OCI-LY7 (cell line): ENCODE measurements at regions not wholly inside any gene's neighbourhood (a gene's known extent, or its start where the extent isn't known, plus 50 kb on each side); places are given as distances from the start of the nearest gene placed in this dataset.

Experiments
- BruUV-seq: library from RNA; stranded (reverse); fragments of 400-500 nt; replicated peaks from 2 replicates; lab custom pipeline; 2021; lab: Mats Ljungman, UMichigan
- CTCF ChIA-PET: fragments of 300-600 bp; sonication (Branson Sonifier 250); formaldehyde crosslinking; loops from one replicate; lab custom pipeline; 2022; ENCODE audit warnings: antibody characterized with exemption; ENCODE audit not compliant: unreplicated experiment; lab: Charles Lee
- POLR2A ChIA-PET: fragments of 300-600 bp; sonication (Branson Sonifier 250); formaldehyde crosslinking; loops from one replicate; lab custom pipeline; 2022; ENCODE audit warnings: antibody characterized with exemption; lab: Charles Lee
- DNase-seq: peaks from one replicate; pipeline ENCODE4 v3.0.0-alpha.2; 2015; ENCODE audit warnings: low spot score
- H2AFZ ChIP-seq: fragments of 200-600 bp; sonication (generic), shearing (Covaris generic); 2 replicates; pipeline ENCODE4 v1.6.1; 2014; ENCODE audit warnings: mild to moderate bottlenecking, antibody characterized with exemption, low read length, moderate library complexity
- H3K27ac ChIP-seq: fragments of 200-600 bp; sonication (generic); 2 replicates; pipeline ENCODE4 v1.5.1; 2014; ENCODE audit warnings: mixed run types, low read depth, mild to moderate bottlenecking, moderate library complexity, low read length, inconsistent platforms; ENCODE audit not compliant: poor library complexity, severe bottlenecking
- H3K36me3 ChIP-seq: fragments of 200-600 bp; sonication (generic); 2 replicates; pipeline ENCODE4 v1.6.1; 2014; ENCODE audit warnings: mild to moderate bottlenecking, antibody characterized with exemption, low read length, moderate library complexity, mixed read lengths; ENCODE audit not compliant: insufficient read depth
- H3K4me1 ChIP-seq: fragments of 200-600 bp; sonication (generic); 2 replicates; pipeline ENCODE4 v1.5.1; 2014; ENCODE audit warnings: mild to moderate bottlenecking, low read length; ENCODE audit not compliant: insufficient read depth, poor library complexity, severe bottlenecking
- H3K4me2 ChIP-seq: fragments of 200-600 bp; sonication (generic); 2 replicates; pipeline ENCODE4 v1.6.1; 2014; ENCODE audit warnings: mild to moderate bottlenecking, low read length
- H3K4me3 ChIP-seq: fragments of 200-600 bp; sonication (generic); 2 replicates; pipeline ENCODE4 v1.5.1; 2014; ENCODE audit warnings: mild to moderate bottlenecking, low read depth, low read length; ENCODE audit not compliant: poor library complexity, severe bottlenecking
- H3K79me2 ChIP-seq: fragments of 200-600 bp; sonication (generic); 2 replicates; pipeline ENCODE4 v1.6.1; 2016; ENCODE audit warnings: low read depth, mild to moderate bottlenecking, low read length, moderate library complexity, mixed read lengths; ENCODE audit not compliant: insufficient read depth
- H3K9me2 ChIP-seq: fragments of 200-600 bp; sonication (generic); 2 replicates; pipeline ENCODE4 v1.6.1; 2016; ENCODE audit warnings: mild to moderate bottlenecking, low read length, mixed read lengths; ENCODE audit not compliant: insufficient read depth
- H3K9me3 ChIP-seq: fragments of 200-600 bp; sonication (generic); 2 replicates; pipeline ENCODE4 v1.6.1; 2014; ENCODE audit warnings: mild to moderate bottlenecking, mixed run types, low read length, mixed read lengths
- H4K20me1 ChIP-seq: fragments of 200-600 bp; sonication (generic); 2 replicates; pipeline ENCODE4 v1.6.1; 2014; ENCODE audit warnings: mild to moderate bottlenecking, antibody characterized with exemption, low read length, moderate library complexity, mixed read lengths; ENCODE audit not compliant: insufficient read depth
- EZH2phosphoT487 ChIP-seq: fragments of 200-600 bp; sonication (generic); IDR thresholded peaks from 2 replicates; pipeline ENCODE4 v1.6.1; 2018; ENCODE audit warnings: low read depth, borderline replicate concordance, mild to moderate bottlenecking, mixed run types, antibody characterized with exemption, low read length, moderate library complexity, mixed read lengths
- intact Hi-C: fragments of 100-400 bp; cut with micrococcal nuclease; formaldehyde crosslinking; loops from one replicate; pipeline ENCODE4 v1.10.0; 2022; ENCODE audit not compliant: unreplicated experiment
- TF ChIP-seq, protein P1 (sequence below): fragments of 200-600 bp; sonication (generic); conservative IDR thresholded peaks from 2 replicates; pipeline ENCODE4 v1.5.1; 2014; ENCODE audit warnings: mild to moderate bottlenecking, antibody characterized with exemption, low read length, moderate library complexity, mixed read lengths

DNA sequence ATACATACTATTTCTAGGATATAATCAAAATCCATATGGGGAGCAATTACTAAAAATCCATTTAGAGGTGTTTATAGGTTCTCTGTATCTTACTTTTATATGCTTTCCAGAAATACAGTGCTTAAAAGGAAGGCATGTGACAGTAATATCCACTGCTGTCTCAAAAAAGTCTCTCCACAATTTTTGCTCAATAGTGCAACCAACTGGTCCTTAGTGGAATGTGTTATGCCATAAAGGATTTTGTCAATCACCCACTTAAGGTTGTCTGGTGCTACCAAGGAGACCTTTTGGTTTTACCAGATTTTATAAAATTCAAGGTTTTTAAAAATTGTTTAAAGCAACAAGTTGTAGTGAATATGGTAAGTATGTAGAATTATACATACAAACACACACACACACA is 328.5 kb upstream of the DSEL start:
- TF ChIP-seq, protein P1, sequence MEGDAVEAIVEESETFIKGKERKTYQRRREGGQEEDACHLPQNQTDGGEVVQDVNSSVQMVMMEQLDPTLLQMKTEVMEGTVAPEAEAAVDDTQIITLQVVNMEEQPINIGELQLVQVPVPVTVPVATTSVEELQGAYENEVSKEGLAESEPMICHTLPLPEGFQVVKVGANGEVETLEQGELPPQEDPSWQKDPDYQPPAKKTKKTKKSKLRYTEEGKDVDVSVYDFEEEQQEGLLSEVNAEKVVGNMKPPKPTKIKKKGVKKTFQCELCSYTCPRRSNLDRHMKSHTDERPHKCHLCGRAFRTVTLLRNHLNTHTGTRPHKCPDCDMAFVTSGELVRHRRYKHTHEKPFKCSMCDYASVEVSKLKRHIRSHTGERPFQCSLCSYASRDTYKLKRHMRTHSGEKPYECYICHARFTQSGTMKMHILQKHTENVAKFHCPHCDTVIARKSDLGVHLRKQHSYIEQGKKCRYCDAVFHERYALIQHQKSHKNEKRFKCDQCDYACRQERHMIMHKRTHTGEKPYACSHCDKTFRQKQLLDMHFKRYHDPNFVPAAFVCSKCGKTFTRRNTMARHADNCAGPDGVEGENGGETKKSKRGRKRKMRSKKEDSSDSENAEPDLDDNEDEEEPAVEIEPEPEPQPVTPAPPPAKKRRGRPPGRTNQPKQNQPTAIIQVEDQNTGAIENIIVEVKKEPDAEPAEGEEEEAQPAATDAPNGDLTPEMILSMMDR, result no peak
- TF ChIP-seq EZH2phosphoT487, result no peak
- no TSS peak for BruUV-seq
- H3K4me1 ChIP-seq, result no peaks in the 10 kb centered on the region
- no peak for DNase-seq
- POLR2A ChIA-PET, result interaction anchor here (0.5 kb wide), 1 partner anchor 56 kb away, joined by 3 read pairs; no protein-coding TSS in a partner anchor
- intact Hi-C loops, result no loop called here
- H3K4me2 ChIP-seq, result no peak overlapping the region
- H2AFZ ChIP-seq, result no peak overlapping the region
- H3K36me3 ChIP-seq, result no peaks in the 10 kb centered on the region
- H3K27ac ChIP-seq, result no peak overlapping the region
- H3K9me2 ChIP-seq, result no peaks in the 10 kb centered on the region
- H3K79me2 ChIP-seq, result no peaks in the 10 kb centered on the region
- no peaks in the 10 kb centered on the region for H3K9me3 ChIP-seq
- H3K4me3 ChIP-seq, result no peak overlapping the region
- CTCF ChIA-PET, result no interaction called here
- H4K20me1 ChIP-seq, result no peaks in the 10 kb centered on the region

DNA sequence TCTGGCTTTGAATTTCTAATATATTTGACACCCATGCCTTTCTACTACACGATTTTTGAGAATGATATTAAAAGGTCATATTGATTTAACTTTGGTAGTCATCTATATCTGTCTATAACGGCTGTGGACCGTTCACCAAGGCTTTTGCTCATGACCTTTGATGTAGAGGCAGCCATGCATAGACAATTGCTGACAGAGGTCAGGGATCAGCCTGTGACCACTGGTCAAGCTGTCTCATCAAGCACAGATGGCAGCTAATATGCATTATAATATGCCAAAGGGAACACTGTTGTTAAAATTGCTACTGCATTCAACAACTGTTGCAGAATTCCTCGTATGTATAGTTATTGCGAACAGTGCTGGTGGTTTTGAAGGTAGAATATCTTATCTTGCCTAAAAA is 323.9 kb upstream of the DSEL start:
- BruUV-seq, result no TSS peak
- POLR2A ChIA-PET, result no interaction called here
- no peak overlapping the region for H3K4me2 ChIP-seq
- no peaks in the 10 kb centered on the region for H3K79me2 ChIP-seq
- H3K9me2 ChIP-seq, result no peaks in the 10 kb centered on the region
- H3K4me3 ChIP-seq, result no peak overlapping the region
- no peaks in the 10 kb centered on the region for H3K9me3 ChIP-seq
- DNase-seq, result no peak
- no peaks in the 10 kb centered on the region for H4K20me1 ChIP-seq
- H3K4me1 ChIP-seq, result no peaks in the 10 kb centered on the region
- H3K27ac ChIP-seq, result no peak overlapping the region
- CTCF ChIA-PET, result no interaction called here
- intact Hi-C loops, result no loop called here
- no peaks in the 10 kb centered on the region for H3K36me3 ChIP-seq
- no peak overlapping the region for H2AFZ ChIP-seq
- TF ChIP-seq, protein P1, result no peak
- no peak for TF ChIP-seq EZH2phosphoT487

DNA sequence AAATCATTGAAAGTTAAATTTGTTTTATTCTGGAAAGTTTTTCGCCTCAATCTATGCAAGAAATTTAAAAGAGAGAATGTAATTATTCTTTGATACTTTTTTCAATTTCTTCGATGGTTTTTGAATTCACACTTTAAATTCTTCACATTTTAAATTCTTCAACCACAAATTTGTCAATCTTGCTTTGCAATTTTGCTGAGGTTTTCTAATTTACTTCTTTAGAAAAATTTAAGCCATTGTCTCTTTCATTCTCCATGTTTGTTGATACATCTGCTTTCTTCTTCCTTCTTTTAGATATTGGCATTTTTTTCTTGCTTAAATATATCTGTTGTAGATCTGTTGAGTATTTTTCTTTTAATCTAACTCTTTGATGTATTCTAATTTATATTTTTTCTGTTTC is 301.9 kb upstream of the DSEL start:
- Histone ChIP-seq H3K36me3 (no peaks in the 10 kb centered on the region), H3K79me2 (no peaks in the 10 kb centered on the region), H3K4me1 (no peaks in the 10 kb centered on the region), H4K20me1 (no peaks in the 10 kb centered on the region), H3K4me3 (no peak overlapping the region), H3K9me2 (no peaks in the 10 kb centered on the region), H3K4me2 (no peak overlapping the region), H2AFZ (no peak overlapping the region), H3K27ac (no peak overlapping the region), H3K9me3 (no peaks in the 10 kb centered on the region)
- DNase-seq, result no peak
- ChIA-PET CTCF (no interaction called here), POLR2A (no interaction called here)
- BruUV-seq, result no TSS peak
- intact Hi-C loops, result no loop called here
- no peak for TF ChIP-seq EZH2phosphoT487
- TF ChIP-seq, protein P1, result no peak
